GM21786 (cell line): ENCODE measurements at regions not wholly inside any gene's neighbourhood (a gene's known extent, or its start where the extent isn't known, plus 50 kb on each side); places are given as distances from the start of the nearest gene placed in this dataset.

Source experiments
- ATAC-seq: cut with Tn5 transposase; IDR thresholded peaks from one replicate; pipeline ENCODE4 v1.9.1; 2021; ENCODE audit not compliant: unreplicated experiment

DNA sequence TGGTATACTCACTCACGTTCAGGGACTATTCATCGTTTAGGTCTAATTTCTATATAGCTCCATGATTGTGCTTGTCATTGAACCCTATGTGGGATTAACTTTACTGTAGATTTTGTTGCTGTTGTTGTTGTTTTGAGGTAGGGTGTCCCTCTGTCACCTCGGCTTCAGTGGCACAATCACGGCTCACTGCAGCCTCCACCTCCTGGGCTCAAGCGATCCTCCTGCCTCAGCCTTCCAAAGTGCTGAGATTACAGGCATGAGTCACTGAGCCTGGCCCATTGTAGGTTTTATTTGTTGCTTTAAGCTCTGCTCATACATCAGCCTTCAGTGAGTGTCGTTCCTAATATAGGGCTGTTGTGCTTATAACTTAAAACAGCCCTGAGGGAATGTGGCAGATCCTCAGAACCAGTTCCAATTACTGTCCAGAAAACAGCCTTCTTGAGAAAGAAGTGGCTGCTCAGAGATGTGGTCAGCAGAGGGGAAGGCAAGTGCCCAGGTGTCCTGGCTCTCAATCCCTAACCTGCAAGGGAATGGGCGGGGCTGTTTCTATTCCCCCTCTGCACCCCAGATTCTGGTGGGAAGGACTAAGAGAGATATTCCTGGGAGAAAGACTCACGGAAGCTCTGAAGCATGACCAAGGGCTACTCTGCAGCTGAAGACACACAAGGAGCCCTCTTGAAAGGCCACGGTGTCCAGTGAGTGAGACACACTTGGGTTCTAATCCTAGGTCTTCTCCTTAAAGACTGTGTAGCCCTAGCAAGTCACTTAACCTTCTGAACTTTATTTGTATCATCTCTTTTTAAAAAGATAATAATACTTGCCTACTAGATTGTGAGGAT lies 79.6 kb upstream of the LCLAT1 start:
- no peak for ATAC-seq

GRCh38 chr2:30368258-30368657 lies 78.8 kb upstream of the LCLAT1 start:
- no peak for ATAC-seq

DNA sequence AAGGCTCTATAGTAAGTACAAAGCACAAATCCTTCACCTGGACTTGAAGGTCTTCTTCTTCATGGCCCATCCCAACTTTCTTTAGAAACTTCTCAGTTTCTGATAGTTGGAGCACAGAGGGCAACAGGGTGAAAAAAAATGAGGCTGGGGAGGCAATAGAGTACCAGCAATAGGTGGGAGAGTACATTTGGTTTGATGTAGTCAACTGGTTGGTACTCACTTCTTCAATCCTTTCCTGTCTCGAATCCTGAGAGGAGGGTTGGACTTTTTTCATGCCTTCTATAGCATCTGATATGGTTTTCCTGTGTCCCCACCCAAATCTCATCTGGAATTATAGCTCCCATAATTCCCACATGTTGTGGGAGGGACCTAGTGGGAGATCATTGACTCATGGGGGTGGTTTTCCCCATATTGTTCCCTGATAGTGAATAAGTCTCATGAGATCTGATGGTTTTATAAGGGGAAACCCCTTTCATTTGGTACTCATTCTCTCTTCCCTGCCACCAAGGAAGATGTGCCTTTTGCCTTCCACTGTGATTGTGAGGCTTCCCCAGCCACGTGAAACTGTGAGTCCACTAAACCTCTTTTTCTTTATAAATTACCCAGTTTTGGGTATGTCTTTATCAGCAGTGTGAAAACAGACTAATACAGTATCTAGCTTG lies 75.9 kb upstream of the LCLAT1 start:
- ATAC-seq = no peak

GRCh38 chr2:30371772-30372373 lies 75.2 kb upstream of the LCLAT1 start:
- ATAC-seq = no peak

DNA sequence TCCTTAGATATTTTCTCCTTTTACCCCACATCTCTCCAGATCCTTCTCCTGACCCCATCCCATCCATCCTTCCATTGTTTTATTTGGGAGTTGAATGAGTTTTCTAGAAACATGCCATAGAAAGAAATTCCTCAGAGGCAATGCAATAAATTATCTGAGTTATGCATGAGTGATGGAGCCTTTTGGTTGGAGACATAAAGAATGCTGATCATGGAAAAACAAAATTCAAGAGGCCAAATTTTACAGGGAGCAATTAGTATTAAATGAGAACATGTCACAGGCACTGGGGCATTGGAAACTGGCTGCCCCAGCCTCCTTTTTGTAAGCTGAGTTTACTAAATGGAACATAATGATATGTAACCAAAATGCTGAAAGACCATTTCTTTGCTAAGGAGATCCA lies 74.2 kb upstream of the LCLAT1 start:
- no peak for ATAC-seq

DNA sequence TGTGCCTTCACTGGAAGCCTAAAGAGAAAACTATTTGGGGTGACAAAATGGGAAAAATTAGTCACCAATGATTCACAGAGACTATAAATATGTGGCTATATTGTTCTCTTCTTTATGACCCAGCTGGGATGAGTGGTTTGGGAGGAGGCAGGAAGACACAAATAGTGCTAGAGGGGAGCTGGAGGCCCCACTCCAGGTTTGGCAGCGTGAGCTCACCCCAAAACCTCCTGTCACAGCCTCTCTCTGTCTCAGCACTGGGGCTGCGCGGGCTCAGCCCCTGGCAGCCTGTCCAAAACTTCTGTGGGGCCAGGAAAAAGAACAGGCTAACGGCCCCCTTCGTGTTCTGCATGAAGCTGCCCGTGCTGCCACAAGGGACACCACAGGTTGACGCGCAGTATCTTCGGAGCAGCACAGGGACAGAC lies 73.2 kb upstream of the LCLAT1 start:
- ATAC-seq = no peak

- ATAC-seq = no peak
Observed at GRCh38 chr2:30374380-30374779, 72.7 kb upstream of the LCLAT1 start.

DNA sequence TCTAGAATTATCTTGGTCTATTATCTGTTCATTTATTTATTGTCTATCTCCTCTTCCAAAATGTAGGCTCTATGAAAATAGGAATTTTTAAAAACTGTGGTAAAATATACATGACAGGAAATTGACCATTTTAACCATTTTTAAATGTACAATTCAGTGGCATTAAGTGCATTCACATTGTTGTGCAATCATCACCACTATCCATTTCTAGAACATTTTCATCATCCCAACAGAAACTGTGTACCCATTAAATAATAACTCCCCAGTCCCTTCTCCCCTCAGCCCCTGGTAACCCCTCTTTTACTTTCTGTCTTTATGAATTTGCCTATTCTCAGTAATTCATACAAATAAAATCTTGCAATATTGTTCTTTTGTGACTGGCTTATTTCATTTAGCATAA lies 71.1 kb upstream of the LCLAT1 start:
- no peak for ATAC-seq

DNA sequence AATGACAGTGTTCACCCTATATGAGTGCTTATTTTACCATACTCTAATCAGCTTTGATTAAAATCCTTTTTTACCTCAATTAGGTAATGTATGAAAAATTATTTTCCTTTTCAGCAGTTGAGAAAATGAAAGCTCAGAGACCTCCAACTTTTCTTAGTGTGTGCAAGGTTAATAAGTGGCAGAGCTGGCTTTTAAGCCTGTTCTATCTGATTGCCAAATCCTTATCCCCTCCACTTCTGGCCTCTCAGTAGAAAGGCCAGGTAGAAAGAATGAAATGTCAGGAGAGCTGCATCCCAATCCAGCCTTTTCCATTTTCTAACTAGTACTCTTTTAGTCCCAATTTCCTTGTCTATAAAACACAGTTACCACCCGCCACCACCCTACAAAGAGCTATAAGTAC lies 67.6 kb upstream of the LCLAT1 start:
- ATAC-seq = no peak

DNA sequence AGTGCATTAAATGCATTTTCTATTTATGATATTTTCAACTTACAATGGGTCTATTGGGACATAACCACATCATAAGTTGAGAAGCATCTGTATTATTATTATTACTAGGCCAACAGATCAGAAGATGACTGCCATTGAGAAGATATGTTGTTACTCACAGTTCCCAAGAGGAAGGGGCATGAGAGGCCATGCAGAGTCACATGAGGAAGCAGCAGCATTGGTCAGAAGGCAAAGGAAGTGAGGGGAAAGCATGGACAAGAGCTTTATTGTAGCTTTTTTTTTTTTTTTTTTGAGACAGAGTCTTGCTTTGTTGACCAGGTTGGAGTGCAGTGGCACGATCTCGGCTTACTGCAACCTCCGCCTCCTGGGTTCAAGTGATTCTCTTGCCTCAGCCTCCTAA lies 66.2 kb upstream of the LCLAT1 start:
- ATAC-seq = no peak

DNA sequence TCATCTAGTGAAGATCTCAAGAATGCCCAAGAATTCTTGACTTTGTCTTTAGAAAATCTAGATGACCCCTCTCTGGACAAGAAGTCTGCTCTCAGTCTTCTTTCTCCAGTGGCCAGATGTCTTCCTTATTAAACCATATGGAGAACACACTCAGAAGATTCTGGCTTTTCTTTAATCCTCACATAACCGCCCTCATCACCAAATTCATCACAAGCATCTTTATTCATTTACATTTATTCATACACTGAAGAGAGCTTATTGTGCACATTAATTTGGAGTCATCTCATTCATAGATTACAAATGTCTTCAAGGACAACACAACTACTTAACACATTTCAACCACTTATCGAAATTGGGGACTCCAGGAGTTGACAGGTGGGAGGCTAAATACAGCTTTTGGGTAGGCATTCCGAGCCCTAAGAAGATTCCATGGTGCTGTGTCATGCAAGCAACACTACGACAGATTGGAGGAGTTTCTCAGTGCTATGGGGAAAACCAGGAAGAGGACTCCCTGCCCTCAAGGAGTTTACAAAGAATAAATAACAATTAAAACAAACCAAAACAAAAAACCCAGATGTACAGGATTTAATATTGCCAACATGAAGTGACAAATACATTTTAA lies 64.8 kb upstream of the LCLAT1 start:
- ATAC-seq = no peak

- ATAC-seq = no peak
Observed at GRCh38 chr2:30382995-30383394, 64.1 kb upstream of the LCLAT1 start.

DNA sequence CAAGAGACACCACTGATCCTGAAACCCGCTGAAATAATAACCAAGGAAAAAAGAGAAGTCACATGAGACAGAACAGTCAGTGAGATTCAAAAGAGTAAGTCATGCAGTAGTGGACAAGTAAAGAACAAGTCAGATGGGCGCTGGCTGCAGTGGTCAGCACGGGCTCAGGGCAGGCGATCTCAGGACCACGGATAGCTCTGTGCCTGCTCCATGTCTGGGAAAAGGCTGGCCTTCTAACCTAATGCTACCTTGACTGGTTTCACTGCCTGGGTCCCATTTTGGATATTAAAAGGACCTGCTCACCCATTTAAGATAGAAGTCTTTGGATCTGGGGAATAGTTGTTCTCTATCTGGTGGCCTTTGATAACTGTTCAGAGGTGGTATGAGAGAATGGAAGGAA lies 61.7 kb upstream of the LCLAT1 start:
- ATAC-seq = no peak

- no peak for ATAC-seq
Observed at GRCh38 chr2:30392097-30392496, 54.9 kb upstream of the LCLAT1 start.

- ATAC-seq = no peak
Observed at GRCh38 chr2:30393510-30393909, 53.5 kb upstream of the LCLAT1 start.

DNA sequence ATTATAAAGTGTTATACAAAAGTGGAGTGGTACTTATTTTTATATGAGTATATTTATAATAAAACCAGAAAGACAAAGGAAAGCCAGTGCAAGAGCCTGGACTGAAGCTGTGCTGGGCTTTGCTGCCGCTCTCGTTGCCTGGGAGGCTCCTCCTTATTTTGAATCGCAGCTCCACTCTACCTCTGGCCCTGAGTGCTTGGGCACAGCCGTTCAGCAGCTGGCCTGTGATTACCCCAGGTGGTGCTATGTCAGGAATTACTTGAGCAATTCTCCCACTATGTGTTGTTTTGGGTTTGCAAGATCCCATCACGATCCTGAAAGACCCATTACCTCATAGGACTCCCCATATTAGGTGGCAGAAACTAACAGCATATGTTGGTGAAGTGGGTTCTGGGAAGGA lies 53.0 kb upstream of the LCLAT1 start:
- no peak for ATAC-seq

DNA sequence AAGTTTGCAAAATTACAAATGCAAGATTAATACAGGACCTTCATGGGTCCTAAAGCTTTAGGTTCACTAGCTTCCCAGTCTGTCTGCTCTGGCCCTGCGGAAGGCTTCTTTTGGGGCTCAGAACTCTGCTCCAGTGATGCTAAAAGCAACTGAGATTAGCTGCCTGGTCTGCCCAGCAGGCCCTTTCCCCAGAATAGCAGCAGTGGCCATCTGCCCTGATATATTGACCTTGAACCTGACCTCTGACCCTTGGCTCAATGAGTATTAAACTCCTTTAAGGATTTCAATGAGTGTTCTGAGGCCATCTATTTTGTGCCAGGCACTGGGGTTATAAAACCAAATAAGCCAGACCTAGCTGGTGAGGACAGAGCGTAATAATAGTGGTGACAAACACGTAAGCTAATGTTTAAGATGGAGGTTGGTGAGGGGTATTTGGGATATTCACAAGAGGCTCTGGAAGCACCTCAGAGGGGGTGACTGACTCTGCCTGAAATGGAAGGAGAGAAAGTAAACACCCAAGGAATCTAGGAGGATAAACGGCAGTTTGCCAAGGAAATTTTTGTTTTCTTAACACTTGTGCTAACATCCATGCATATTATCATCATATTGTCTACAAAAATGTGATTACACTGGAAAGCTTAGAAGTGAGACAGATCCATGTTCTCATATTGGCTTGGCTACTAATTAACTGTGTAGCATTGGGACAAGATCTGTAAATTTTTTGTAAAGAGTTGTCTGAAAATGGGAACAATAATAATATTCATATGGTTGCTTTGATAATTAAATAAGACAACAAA lies 50.4 kb upstream of the LCLAT1 start:
- ATAC-seq = no peak
